Stimulated activated CD4-positive, alpha-beta T cell treated with anti-CD3 and anti-CD28 coated beads, TNF-alpha, amount 100 ng/mL, for 48 hours (primary cell): ENCODE measurements at regions not wholly inside any gene's neighbourhood (a gene's known extent, or its start where the extent isn't known, plus 50 kb on each side); places are given as distances from the start of the nearest gene placed in this dataset.

Source experiments
- DNase-seq, 3 donors: peaks; one replicate each; pipeline ENCODE4 v3.0.0-alpha.2; 2020; ENCODE audit warnings: low read depth in 3 of 3

GRCh38 chr5:2170761-2171160 is 288.0 kb upstream of the IRX4 start:
- DNase-seq, result no peak

GRCh38 chr5:2169850-2170760 is 287.4 kb upstream of the IRX4 start:
- no peak for DNase-seq

- no peak for DNase-seq
Observed at GRCh38 chr5:2169430-2169808, 286.7 kb upstream of the IRX4 start.

GRCh38 chr5:2168601-2169429 is 286.1 kb upstream of the IRX4 start:
- DNase-seq, result no peak

GRCh38 chr5:2167671-2168070 is 284.9 kb upstream of the IRX4 start:
- no peak for DNase-seq

GRCh38 chr5:2166979-2167377 is 284.3 kb upstream of the IRX4 start:
- DNase-seq, result no peak

GRCh38 chr5:2166306-2166978 is 283.7 kb upstream of the IRX4 start:
- no peak for DNase-seq

- no peak for DNase-seq
Observed at GRCh38 chr5:2165615-2166305, 283.0 kb upstream of the IRX4 start.

- DNase-seq, result no peak
Observed at GRCh38 chr5:2165203-2165602, 282.5 kb upstream of the IRX4 start.

GRCh38 chr5:2164586-2164985 is 281.9 kb upstream of the IRX4 start:
- DNase-seq, result no peak

GRCh38 chr5:2163940-2164490 is 281.3 kb upstream of the IRX4 start:
- no peak for DNase-seq

- no peak for DNase-seq
Observed at GRCh38 chr5:2163060-2163856, 280.5 kb upstream of the IRX4 start.

GRCh38 chr5:2160811-2161210 is 278.1 kb upstream of the IRX4 start:
- no peak for DNase-seq

GRCh38 chr5:2158767-2159166 is 276.0 kb upstream of the IRX4 start:
- no peak for DNase-seq

GRCh38 chr5:2158109-2158508 is 275.4 kb upstream of the IRX4 start:
- no peak for DNase-seq

- no peak for DNase-seq
Observed at GRCh38 chr5:2157372-2157771, 274.6 kb upstream of the IRX4 start.

- DNase-seq, result no peak
Observed at GRCh38 chr5:2156358-2157059, 273.8 kb upstream of the IRX4 start.

- no peak for DNase-seq
Observed at GRCh38 chr5:2155556-2155955, 272.8 kb upstream of the IRX4 start.

- DNase-seq, result no peak
Observed at GRCh38 chr5:2153802-2154201, 271.1 kb upstream of the IRX4 start.

- no peak for DNase-seq
Observed at GRCh38 chr5:2153350-2153749, 270.6 kb upstream of the IRX4 start.
